ENCODE measurements at regions not wholly inside any gene's neighbourhood (a gene's known extent, or its start where the extent isn't known, plus 50 kb on each side); places are given as distances from the start of the nearest gene placed in this dataset.

DNA sequence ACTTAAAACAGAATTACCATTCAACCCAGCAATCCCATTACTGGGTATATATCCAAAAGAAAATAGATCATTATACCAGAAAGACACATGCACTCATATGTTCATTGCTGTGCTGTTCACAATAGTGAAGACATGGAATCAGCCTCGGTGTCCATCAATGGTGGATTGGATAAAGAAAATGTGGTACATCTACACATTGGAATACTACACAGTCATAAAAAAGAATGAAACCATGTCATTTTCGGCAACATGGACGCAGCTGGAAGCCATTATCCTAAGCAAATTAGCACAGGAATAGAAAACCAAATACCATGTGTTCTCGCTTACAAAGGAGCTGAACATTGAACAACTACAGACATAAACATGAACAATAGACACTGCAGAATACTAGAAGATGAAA lies 244.8 kb upstream of the PROX1 start:
- H3K4me3 ChIP-seq: no peak overlapping the region
- H3K9me3 ChIP-seq: no peaks in the 10 kb centered on the region
- DNase-seq: no peak
- WGBS, 2 donors: 69 to 72% methylated on average over 4 of the region's 4 CpGs
- no peak overlapping the region for H3K27ac ChIP-seq
- TF ChIP-seq, protein P1, sequence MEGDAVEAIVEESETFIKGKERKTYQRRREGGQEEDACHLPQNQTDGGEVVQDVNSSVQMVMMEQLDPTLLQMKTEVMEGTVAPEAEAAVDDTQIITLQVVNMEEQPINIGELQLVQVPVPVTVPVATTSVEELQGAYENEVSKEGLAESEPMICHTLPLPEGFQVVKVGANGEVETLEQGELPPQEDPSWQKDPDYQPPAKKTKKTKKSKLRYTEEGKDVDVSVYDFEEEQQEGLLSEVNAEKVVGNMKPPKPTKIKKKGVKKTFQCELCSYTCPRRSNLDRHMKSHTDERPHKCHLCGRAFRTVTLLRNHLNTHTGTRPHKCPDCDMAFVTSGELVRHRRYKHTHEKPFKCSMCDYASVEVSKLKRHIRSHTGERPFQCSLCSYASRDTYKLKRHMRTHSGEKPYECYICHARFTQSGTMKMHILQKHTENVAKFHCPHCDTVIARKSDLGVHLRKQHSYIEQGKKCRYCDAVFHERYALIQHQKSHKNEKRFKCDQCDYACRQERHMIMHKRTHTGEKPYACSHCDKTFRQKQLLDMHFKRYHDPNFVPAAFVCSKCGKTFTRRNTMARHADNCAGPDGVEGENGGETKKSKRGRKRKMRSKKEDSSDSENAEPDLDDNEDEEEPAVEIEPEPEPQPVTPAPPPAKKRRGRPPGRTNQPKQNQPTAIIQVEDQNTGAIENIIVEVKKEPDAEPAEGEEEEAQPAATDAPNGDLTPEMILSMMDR (IDR thresholded peaks at IDR 0.05): no peak
- TF ChIP-seq EP300 (IDR thresholded peaks at IDR 0.05) (no peak), POLR2A (IDR thresholded peaks at IDR 0.05) (no peak), POLR2AphosphoS5 (IDR thresholded peaks at IDR 0.05) (no peak)
- H3K27me3 ChIP-seq: no peaks in the 10 kb centered on the region
- ATAC-seq (ENCODE audit: low FRiP score in 2 of 2): no peak
- no peaks in the 10 kb centered on the region for H3K4me1 ChIP-seq
- no peaks in the 10 kb centered on the region for H3K36me3 ChIP-seq

DNA sequence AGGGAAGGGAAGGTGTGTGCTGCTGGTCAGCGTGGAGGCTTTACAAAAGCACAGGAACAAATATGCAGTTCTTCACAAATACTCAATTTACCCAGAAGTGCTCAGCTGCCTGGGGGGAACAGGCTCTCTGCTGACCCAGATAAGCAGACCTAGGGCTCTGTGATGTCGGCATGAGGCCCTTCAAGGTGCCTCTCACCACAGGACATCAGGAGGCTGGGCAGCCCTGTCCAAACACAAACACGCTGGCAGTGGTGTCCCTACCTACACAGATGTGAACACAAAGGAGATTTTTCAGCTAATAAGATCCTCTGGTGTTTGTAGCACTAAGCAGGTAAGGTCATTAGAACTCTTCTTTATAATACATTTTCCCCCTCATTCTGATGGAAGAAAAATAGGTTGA lies 243.0 kb upstream of the PROX1 start:
- no peak overlapping the region for H3K27ac ChIP-seq
- DNase-seq: no peak
- TF ChIP-seq POLR2A (IDR thresholded peaks at IDR 0.05) (no peak), POLR2AphosphoS5 (IDR thresholded peaks at IDR 0.05) (no peak)
- TF ChIP-seq, protein P1 (IDR thresholded peaks at IDR 0.05): no peak
- no peak overlapping the region for H3K4me3 ChIP-seq
- WGBS, 2 donors: 29 to 47% methylated on average over 2 to 3 of the region's 3 CpGs
- no peaks in the 10 kb centered on the region for H3K4me1 ChIP-seq
- H3K9me3 ChIP-seq: no peaks in the 10 kb centered on the region
- no peaks in the 10 kb centered on the region for H3K36me3 ChIP-seq
- H3K27me3 ChIP-seq: no peaks in the 10 kb centered on the region
- no peak for ATAC-seq (ENCODE audit: low FRiP score in 2 of 2)

DNA sequence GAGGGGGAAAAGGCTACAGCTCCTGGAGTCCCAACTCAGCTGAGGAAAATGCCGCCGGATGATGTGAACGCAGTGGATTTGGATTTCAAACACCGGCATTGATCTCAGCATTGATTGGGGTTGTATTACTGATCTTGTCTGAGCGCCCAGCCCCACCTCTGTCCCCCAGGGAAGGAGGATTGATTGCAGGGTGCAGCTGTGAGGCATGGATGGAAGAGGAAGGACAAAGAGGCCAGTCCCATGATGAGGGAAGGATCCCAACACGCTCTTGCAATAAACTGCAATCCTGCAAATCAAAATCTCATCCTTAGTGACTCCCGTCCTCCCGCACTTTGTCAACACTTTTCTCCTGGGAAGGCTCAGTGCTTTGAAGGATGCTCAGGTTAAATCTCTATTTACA lies 242.3 kb upstream of the PROX1 start:
- no peak for ATAC-seq (ENCODE audit: low FRiP score in 2 of 2)
- no peaks in the 10 kb centered on the region for H3K27me3 ChIP-seq
- no peaks in the 10 kb centered on the region for H3K4me1 ChIP-seq
- H3K27ac ChIP-seq: no peak overlapping the region
- H3K9me3 ChIP-seq: no peaks in the 10 kb centered on the region
- H3K36me3 ChIP-seq: no peaks in the 10 kb centered on the region
- TF ChIP-seq, protein P1 (IDR thresholded peaks at IDR 0.05): no peak
- TF ChIP-seq POLR2A (IDR thresholded peaks at IDR 0.05) (no peak), POLR2AphosphoS5 (IDR thresholded peaks at IDR 0.05) (no peak), EP300 (IDR thresholded peaks at IDR 0.05) (no peak)
- WGBS, 2 donors: 83 to 84% methylated on average over 8 of the region's 8 CpGs
- DNase-seq: no peak
- no peak overlapping the region for H3K4me3 ChIP-seq

DNA sequence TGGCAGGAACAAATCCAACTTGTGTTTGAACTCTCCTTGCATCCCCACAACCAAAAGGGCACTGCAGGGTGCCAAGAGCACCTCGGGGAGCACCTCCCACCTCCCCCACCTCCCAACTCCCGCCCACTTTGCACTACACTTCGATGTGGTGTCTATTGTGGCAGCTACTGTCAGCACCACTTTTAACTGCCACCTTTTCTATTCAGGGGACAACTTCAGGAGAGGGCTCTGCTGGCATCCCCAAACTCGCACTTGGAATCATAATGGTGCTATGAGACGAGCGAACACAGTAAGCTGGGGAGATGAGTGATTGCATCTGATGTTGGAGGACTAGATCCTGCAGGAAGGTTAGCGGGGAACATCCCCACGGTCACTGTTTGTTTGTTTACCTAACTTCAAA lies 238.2 kb upstream of the PROX1 start:
- H3K4me3 ChIP-seq: no peak overlapping the region
- H3K27ac ChIP-seq: no peak overlapping the region
- 63 to 77% methylated on average over 7 to 8 of the region's 8 CpGs for WGBS, 2 donors
- H3K9me3 ChIP-seq: no peaks in the 10 kb centered on the region
- H3K4me1 ChIP-seq: no peaks in the 10 kb centered on the region
- DNase-seq: no peak
- no peaks in the 10 kb centered on the region for H3K27me3 ChIP-seq
- H3K36me3 ChIP-seq: no peaks in the 10 kb centered on the region
- no peak for TF ChIP-seq POLR2AphosphoS5 (IDR thresholded peaks at IDR 0.05)
- no peak for TF ChIP-seq EP300 (IDR thresholded peaks at IDR 0.05)
- no peak for TF ChIP-seq POLR2A (IDR thresholded peaks at IDR 0.05)
- TF ChIP-seq, protein P1 (IDR thresholded peaks at IDR 0.05): no peak
- no peak for ATAC-seq (ENCODE audit: low FRiP score in 2 of 2)

DNA sequence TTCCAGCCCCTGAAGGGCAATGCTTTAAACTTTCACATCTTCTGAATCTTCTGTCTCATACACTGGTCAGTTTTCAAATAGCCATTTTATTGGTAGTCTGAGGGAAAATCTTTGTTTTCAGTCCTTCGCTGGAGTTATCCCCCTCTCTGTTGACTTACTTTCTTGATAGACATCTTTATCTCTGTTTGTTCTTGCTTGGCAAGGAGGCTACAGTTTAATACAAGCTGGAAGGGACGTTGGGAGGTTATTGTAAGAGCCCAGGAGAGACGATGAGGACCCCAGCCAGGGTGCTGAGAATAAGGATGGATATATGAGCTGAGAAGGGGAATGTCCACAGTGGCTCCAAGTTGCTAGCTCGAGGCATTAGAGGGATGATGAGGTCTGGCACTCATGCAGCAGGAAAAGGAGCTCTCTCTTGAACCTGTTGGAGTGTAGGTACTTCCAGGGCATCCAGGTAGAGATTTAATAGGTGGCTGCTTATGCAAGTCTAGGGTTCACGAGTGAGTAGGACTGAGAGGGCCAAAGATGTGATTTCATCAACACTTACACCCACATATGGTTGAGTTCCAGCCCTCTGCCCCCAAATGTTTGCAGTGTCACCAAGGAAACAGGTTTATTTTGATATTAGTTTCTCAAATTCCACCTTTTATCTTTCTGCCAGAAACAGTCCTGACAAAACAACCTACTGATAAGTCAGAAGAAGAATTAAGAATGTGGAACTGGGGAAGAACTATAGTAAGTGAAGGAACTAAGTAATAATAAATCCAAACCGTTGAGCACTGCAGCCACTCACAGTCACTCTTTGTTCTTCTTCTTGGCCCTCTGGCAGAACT lies 237.3 kb upstream of the PROX1 start:
- H3K9me3 ChIP-seq: no peaks in the 10 kb centered on the region
- H3K36me3 ChIP-seq: no peaks in the 10 kb centered on the region
- TF ChIP-seq EP300 (IDR thresholded peaks at IDR 0.05): no peak
- TF ChIP-seq, protein P1 (IDR thresholded peaks at IDR 0.05): no peak
- TF ChIP-seq POLR2AphosphoS5 (IDR thresholded peaks at IDR 0.05): no peak
- no peak for TF ChIP-seq POLR2A (IDR thresholded peaks at IDR 0.05)
- no peak overlapping the region for H3K27ac ChIP-seq
- no peaks in the 10 kb centered on the region for H3K27me3 ChIP-seq
- no peaks in the 10 kb centered on the region for H3K4me1 ChIP-seq
- H3K4me3 ChIP-seq: no peak overlapping the region
- ATAC-seq (ENCODE audit: low FRiP score in 2 of 2) (no peak), DNase-seq (no peak)
- WGBS, 2 donors: 24 to 42% methylated on average over 6 of the region's 6 CpGs
